Ishikawa (cell line): ENCODE measurements at regions not wholly inside any gene's neighbourhood (a gene's known extent, or its start where the extent isn't known, plus 50 kb on each side); places are given as distances from the start of the nearest gene placed in this dataset.

Experiments
- CEBPB ChIP-seq: IDR thresholded peaks from 2 replicates; pipeline ENCODE4 v1.6.1; 2012
- CREB1 ChIP-seq: IDR thresholded peaks from 2 replicates; pipeline ENCODE4 v1.6.1; 2012; ENCODE audit warnings: low read depth
- NFIC ChIP-seq: IDR thresholded peaks from 2 replicates; pipeline ENCODE4 v1.6.1; 2012
- TAF1 ChIP-seq: IDR thresholded peaks from 2 replicates; pipeline ENCODE4 v1.6.1; 2012; ENCODE audit warnings: low read depth, mild to moderate bottlenecking
- TEAD4 ChIP-seq: IDR thresholded peaks from 2 replicates; pipeline ENCODE4 v1.6.1; 2012
- TF ChIP-seq, protein P1 (sequence below): IDR thresholded peaks from 2 replicates; pipeline ENCODE4 v1.6.1; 2012; ENCODE audit warnings: low read depth, mild to moderate bottlenecking
- TF ChIP-seq, protein P2 (sequence below): IDR thresholded peaks from 2 replicates; pipeline ENCODE4 v1.6.1; 2012

GRCh38 chr13:85501616-85502015 lies 297.6 kb downstream of the SLITRK6 start:
- TF ChIP-seq, protein P1, sequence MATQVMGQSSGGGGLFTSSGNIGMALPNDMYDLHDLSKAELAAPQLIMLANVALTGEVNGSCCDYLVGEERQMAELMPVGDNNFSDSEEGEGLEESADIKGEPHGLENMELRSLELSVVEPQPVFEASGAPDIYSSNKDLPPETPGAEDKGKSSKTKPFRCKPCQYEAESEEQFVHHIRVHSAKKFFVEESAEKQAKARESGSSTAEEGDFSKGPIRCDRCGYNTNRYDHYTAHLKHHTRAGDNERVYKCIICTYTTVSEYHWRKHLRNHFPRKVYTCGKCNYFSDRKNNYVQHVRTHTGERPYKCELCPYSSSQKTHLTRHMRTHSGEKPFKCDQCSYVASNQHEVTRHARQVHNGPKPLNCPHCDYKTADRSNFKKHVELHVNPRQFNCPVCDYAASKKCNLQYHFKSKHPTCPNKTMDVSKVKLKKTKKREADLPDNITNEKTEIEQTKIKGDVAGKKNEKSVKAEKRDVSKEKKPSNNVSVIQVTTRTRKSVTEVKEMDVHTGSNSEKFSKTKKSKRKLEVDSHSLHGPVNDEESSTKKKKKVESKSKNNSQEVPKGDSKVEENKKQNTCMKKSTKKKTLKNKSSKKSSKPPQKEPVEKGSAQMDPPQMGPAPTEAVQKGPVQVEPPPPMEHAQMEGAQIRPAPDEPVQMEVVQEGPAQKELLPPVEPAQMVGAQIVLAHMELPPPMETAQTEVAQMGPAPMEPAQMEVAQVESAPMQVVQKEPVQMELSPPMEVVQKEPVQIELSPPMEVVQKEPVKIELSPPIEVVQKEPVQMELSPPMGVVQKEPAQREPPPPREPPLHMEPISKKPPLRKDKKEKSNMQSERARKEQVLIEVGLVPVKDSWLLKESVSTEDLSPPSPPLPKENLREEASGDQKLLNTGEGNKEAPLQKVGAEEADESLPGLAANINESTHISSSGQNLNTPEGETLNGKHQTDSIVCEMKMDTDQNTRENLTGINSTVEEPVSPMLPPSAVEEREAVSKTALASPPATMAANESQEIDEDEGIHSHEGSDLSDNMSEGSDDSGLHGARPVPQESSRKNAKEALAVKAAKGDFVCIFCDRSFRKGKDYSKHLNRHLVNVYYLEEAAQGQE: no peak
- TF ChIP-seq CREB1: no peak
- no peak for TF ChIP-seq NFIC
- no peak for TF ChIP-seq TAF1
- no peak for TF ChIP-seq TEAD4
- TF ChIP-seq CEBPB: no peak
- TF ChIP-seq, protein P2, sequence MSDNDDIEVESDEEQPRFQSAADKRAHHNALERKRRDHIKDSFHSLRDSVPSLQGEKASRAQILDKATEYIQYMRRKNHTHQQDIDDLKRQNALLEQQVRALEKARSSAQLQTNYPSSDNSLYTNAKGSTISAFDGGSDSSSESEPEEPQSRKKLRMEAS: no peak
